ENCODE measurements at regions not wholly inside any gene's neighbourhood (a gene's known extent, or its start where the extent isn't known, plus 50 kb on each side); places are given as distances from the start of the nearest gene placed in this dataset.

DNA sequence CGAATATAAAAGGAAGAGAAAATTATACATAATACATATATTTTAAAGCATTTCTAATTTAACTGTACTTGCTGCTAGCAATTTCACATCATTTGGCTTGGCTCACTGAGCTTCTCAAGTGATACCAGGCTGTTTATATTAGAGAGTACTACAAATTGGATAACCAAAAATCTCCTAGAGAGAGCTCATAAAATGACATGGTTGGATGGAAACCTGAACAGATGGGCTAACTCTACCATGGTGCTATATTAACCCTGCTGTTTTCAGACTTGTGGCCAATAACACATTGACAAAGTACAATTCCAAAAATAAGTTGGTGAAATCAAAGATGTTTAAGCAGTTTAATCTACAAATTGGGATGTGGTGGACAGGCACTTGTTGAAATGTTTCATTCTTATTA, 364.4 kb upstream of the GCFC2 start:
- H3K36me3 ChIP-seq (ENCODE audit: control insufficient read depth, insufficient read depth, low read length): no peaks in the 10 kb centered on the region
- H3K4me3 ChIP-seq (ENCODE audit: low read depth, low read length): no peak overlapping the region
- H3K9ac ChIP-seq (ENCODE audit: low read depth, low read length): no peak overlapping the region

DNA sequence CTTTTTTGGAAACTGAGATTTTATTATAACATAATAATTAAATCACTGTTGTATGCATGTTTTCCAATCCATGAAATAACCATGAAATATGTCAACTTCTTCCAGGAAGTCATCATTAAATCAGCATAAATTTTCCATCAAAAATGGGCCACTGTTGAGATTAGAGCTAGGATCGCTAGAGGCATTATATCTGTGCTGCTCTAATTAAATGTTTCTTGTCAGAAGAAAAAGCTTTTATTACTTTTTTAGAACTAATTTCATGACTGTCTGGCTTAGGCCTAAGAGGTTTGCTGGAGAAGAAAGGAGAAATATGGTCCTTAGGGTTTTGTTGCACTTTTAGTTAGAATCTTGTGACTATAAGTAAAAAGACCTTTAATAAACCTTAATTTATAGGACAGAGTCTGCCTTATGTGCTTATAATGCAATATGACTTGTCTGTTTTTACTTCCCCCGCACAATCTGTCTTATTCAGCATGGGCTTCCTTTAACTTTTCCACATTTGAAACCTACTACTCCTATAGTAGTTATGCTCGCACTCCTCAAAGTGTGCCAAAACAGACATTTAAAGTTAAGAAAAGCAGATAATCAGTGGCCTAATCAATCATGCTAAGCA, 363.4 kb upstream of the GCFC2 start:
- Histone ChIP-seq H3K36me3 (ENCODE audit: control insufficient read depth, insufficient read depth, low read length) (no peaks in the 10 kb centered on the region), H3K4me1 (ENCODE audit: control insufficient read depth, insufficient read depth, low read length) (no peaks in the 10 kb centered on the region), H3K9me3 (ENCODE audit: control insufficient read depth, insufficient read depth, low read length) (no peaks in the 10 kb centered on the region), H3K4me3 (ENCODE audit: low read depth, low read length) (no peak overlapping the region), H3K27me3 (ENCODE audit: control insufficient read depth, insufficient read depth, low read length) (no peaks in the 10 kb centered on the region), H3K9ac (ENCODE audit: low read depth, low read length) (no peak overlapping the region)

More for the DNA sequence above, 364.4 kb upstream of the GCFC2 start:
- H3K27me3 ChIP-seq (ENCODE audit: control insufficient read depth, insufficient read depth, low read length): no peaks in the 10 kb centered on the region
- H3K9me3 ChIP-seq (ENCODE audit: control insufficient read depth, insufficient read depth, low read length): no peaks in the 10 kb centered on the region
- H3K4me1 ChIP-seq (ENCODE audit: control insufficient read depth, insufficient read depth, low read length): no peaks in the 10 kb centered on the region

DNA sequence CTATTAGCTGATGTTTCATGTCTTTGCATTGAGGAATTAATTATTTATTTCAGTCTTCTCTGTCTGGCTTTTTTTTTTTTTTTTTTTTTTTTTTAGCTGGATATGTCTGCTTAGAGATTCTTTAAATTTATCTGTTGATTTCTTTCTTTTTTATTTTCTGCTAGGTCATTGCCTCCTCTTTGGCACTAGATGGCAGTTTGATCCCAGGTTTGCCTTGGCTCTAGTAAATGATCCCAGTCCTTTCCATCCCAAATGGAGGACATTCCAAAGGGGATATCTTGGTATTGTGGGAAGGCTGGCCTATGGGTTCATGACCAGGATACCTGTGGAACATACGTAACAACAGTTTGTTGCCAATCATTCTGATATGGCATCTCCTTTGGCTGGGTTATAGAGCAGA, 339.5 kb upstream of the GCFC2 start:
- Histone ChIP-seq H3K27me3 (ENCODE audit: control insufficient read depth, insufficient read depth, low read length) (no peaks in the 10 kb centered on the region), H3K9ac (ENCODE audit: low read depth, low read length) (no peak overlapping the region), H3K4me1 (ENCODE audit: control insufficient read depth, insufficient read depth, low read length) (no peaks in the 10 kb centered on the region), H3K9me3 (ENCODE audit: control insufficient read depth, insufficient read depth, low read length) (peaks cover 5% of the 10 kb centered on the region), H3K36me3 (ENCODE audit: control insufficient read depth, insufficient read depth, low read length) (no peaks in the 10 kb centered on the region), H3K4me3 (ENCODE audit: low read depth, low read length) (no peak overlapping the region)

DNA sequence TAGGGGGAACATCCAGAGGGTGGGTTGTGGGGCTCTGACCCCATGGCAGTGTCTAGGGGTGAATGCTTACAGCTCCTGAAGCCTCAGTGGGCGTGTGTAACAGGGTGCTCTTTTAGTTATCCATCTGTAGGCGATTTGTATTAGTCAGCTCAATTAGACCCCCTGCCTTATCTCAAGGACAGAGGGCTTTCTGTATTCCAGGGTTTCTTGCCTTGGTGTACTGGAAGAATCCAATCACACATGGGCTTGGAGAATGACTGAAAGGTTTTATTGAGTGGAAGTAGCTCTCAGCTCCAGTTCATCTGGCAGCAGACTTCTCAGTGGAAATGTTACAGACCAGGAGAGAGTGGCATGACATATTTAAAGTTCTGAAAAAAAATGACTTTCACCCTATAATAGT, 334.0 kb upstream of the GCFC2 start:
- Histone ChIP-seq H3K4me3 (ENCODE audit: low read depth, low read length) (no peak overlapping the region), H3K9ac (ENCODE audit: low read depth, low read length) (no peak overlapping the region), H3K9me3 (ENCODE audit: control insufficient read depth, insufficient read depth, low read length) (peaks cover 5% of the 10 kb centered on the region), H3K27me3 (ENCODE audit: control insufficient read depth, insufficient read depth, low read length) (no peaks in the 10 kb centered on the region), H3K36me3 (ENCODE audit: control insufficient read depth, insufficient read depth, low read length) (no peaks in the 10 kb centered on the region), H3K4me1 (ENCODE audit: control insufficient read depth, insufficient read depth, low read length) (no peaks in the 10 kb centered on the region)

DNA sequence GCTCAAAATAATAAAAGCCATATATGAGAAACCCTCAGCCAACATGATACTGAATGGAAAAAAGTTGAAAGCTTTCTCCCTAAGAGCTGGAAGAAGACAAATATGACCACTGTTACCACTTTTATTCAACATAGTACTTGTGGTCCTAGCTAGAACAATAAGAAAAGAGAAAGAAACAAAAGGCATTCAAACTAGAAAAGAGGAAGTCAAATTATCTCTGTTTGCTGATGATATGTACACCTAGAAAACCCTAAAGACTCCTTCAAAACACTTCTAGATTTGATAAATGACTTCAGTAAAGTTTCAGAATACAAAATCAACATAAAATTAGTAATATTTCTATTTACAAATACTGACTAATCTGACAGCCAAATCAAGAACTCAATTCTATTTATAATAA, 328.8 kb upstream of the GCFC2 start:
- no peaks in the 10 kb centered on the region for H3K4me1 ChIP-seq (ENCODE audit: control insufficient read depth, insufficient read depth, low read length)
- H3K4me3 ChIP-seq (ENCODE audit: low read depth, low read length): no peak overlapping the region
- H3K27me3 ChIP-seq (ENCODE audit: control insufficient read depth, insufficient read depth, low read length): no peaks in the 10 kb centered on the region
- H3K9me3 ChIP-seq (ENCODE audit: control insufficient read depth, insufficient read depth, low read length): no peaks in the 10 kb centered on the region
- H3K36me3 ChIP-seq (ENCODE audit: control insufficient read depth, insufficient read depth, low read length): no peaks in the 10 kb centered on the region
- no peak overlapping the region for H3K9ac ChIP-seq (ENCODE audit: low read depth, low read length)

DNA sequence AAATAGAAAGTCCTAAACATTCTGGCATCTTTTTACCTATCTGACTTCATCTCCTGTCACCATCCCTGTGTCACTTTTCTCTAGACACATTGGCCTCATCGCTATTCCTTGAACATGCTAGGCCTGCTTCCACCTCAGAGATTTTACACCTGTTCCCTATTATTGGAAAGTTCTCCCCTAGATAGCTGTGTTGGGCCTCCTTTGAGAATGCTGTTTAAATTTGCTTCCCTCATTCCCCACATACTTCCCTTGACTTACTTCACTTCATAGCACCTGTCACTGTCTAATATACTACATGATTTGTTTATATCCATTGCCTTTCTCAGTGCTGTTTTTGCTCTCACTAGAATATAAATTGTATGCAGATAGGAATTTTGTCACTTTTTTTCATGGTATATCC, 317.0 kb upstream of the GCFC2 start:
- no peak overlapping the region for H3K4me3 ChIP-seq (ENCODE audit: low read depth, low read length)

DNA sequence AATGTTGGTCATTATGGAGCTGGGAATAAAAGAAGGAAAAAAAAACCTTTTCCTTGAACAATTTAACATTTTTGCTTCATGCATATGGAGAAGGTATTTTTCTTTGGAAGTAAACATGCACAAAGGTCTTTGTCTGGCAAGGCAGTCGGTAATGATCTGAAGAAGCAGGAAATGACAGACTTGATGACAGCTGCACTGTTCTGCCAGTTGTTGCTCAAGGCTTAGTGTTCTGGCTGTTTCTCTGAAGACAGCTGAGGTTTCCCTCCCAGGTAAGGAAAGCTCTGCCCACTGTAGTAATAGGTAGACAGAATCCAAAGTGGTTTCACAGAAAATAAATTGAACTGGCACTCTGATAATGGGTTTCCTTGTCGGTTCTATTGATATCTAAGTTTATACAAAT, 308.4 kb upstream of the GCFC2 start:
- Histone ChIP-seq H3K4me3 (ENCODE audit: low read depth, low read length) (no peak overlapping the region), H3K9me3 (ENCODE audit: control insufficient read depth, insufficient read depth, low read length) (no peaks in the 10 kb centered on the region), H3K27me3 (ENCODE audit: control insufficient read depth, insufficient read depth, low read length) (no peaks in the 10 kb centered on the region), H3K36me3 (ENCODE audit: control insufficient read depth, insufficient read depth, low read length) (no peaks in the 10 kb centered on the region), H3K9ac (ENCODE audit: low read depth, low read length) (no peak overlapping the region), H3K4me1 (ENCODE audit: control insufficient read depth, insufficient read depth, low read length) (no peaks in the 10 kb centered on the region)

More for the DNA sequence above, 317.0 kb upstream of the GCFC2 start:
- Histone ChIP-seq H3K9ac (ENCODE audit: low read depth, low read length) (no peak overlapping the region), H3K4me1 (ENCODE audit: control insufficient read depth, insufficient read depth, low read length) (no peaks in the 10 kb centered on the region), H3K27me3 (ENCODE audit: control insufficient read depth, insufficient read depth, low read length) (no peaks in the 10 kb centered on the region), H3K36me3 (ENCODE audit: control insufficient read depth, insufficient read depth, low read length) (no peaks in the 10 kb centered on the region), H3K9me3 (ENCODE audit: control insufficient read depth, insufficient read depth, low read length) (no peaks in the 10 kb centered on the region)

DNA sequence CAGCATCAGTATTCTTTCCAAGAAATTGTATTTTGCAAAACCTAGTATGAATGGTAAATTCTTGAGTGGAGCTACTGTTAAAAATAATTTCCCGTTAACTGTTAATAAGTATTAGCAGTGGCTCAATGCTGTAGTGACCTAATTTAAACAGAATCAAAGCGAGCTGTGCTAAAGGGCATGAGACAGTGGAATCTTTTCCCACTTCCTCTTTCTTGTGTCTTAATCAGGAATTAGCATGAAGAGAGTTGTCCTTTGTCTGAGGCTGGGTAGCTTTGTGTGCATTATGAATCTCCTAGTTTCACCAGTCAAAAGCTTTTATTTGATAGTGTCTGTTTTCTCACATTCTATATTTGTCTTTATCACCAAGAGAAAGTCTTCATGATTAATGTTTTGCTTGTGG, 298.8 kb upstream of the GCFC2 start:
- H3K36me3 ChIP-seq (ENCODE audit: control insufficient read depth, insufficient read depth, low read length): no peaks in the 10 kb centered on the region
- H3K4me1 ChIP-seq (ENCODE audit: control insufficient read depth, insufficient read depth, low read length): peaks cover 10% of the 10 kb centered on the region
- H3K9me3 ChIP-seq (ENCODE audit: control insufficient read depth, insufficient read depth, low read length): no peaks in the 10 kb centered on the region
- no peak overlapping the region for H3K4me3 ChIP-seq (ENCODE audit: low read depth, low read length)
- H3K27me3 ChIP-seq (ENCODE audit: control insufficient read depth, insufficient read depth, low read length): no peaks in the 10 kb centered on the region
- no peak overlapping the region for H3K9ac ChIP-seq (ENCODE audit: low read depth, low read length)

DNA sequence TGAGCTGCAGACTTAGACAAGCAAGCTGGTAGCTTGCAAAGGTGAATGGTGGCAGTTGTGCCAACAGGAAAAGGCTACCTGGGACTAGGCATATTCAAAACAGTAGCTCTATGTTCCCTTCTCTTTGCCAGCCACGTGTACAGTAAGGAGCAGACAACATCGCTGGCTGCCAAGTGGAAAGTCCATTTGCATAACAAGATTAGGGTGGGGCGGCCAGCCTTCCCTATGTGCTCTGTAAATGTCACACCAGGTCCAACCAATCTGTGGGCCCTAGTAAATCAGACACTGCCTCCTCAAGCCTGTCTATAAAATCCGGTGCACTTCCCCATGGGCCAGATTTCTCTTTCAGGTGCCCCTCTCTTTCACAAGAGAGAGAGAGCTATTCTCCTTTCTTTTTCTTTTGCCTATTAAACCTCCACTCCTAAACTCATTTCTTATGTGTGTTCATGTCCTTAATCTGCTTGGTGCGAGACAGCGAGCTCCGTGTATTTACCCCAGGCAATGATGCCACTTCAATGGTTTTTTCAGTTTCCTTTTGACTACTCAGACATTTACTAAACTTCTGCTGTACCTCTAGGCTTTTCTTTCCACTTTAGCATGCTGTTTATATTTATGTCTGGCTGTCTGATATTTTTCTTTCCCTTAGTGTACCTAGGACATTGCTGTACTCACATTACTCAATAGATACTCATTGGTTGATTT, 297.4 kb upstream of the GCFC2 start:
- no peaks in the 10 kb centered on the region for H3K9me3 ChIP-seq (ENCODE audit: control insufficient read depth, insufficient read depth, low read length)
- H3K4me1 ChIP-seq (ENCODE audit: control insufficient read depth, insufficient read depth, low read length): peaks cover 10% of the 10 kb centered on the region
- no peak overlapping the region for H3K9ac ChIP-seq (ENCODE audit: low read depth, low read length)
- no peaks in the 10 kb centered on the region for H3K36me3 ChIP-seq (ENCODE audit: control insufficient read depth, insufficient read depth, low read length)
- H3K4me3 ChIP-seq (ENCODE audit: low read depth, low read length): no peak overlapping the region
- H3K27me3 ChIP-seq (ENCODE audit: control insufficient read depth, insufficient read depth, low read length): no peaks in the 10 kb centered on the region

DNA sequence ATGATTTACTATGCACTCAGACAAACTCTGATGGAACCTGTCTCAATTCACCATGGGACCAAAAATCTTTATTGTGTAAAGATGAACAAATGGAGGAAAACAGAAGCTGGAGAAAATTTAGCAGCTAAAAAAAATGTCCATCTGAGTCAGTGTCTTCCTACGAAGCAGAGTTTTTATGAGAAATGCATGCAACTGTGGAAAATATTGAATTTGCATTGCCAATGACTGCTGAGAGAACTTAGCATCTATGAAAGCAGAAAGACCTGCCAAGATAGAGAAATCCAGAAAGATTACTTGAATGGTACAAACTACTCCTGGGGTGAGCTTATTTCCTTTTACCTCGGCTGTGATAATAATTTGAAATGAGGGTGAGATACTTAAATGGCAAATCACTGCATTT, 289.7 kb upstream of the GCFC2 start:
- Histone ChIP-seq H3K9ac (ENCODE audit: low read depth, low read length) (no peak overlapping the region), H3K36me3 (ENCODE audit: control insufficient read depth, insufficient read depth, low read length) (no peaks in the 10 kb centered on the region), H3K27me3 (ENCODE audit: control insufficient read depth, insufficient read depth, low read length) (no peaks in the 10 kb centered on the region), H3K4me3 (ENCODE audit: low read depth, low read length) (no peak overlapping the region), H3K9me3 (ENCODE audit: control insufficient read depth, insufficient read depth, low read length) (no peaks in the 10 kb centered on the region), H3K4me1 (ENCODE audit: control insufficient read depth, insufficient read depth, low read length) (no peaks in the 10 kb centered on the region)

DNA sequence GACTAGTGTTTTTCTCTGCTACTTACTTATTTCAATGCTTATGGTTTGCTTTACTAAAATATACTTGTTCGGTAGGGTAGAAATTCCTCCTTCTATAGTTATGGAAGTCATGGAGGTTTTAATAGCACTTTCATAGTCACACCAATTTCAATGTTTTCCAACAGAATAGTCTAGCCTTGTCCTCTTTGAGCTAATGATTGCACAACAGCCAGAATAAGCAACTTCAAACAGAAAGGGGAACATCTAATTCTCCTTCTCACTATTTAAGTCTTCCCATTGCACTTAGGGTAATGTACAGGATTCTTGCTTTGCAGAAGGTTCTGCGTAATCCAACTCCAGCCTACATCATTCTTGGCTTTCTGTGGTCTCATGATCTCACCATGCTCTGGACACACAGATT, 287.7 kb upstream of the GCFC2 start:
- Histone ChIP-seq H3K27me3 (ENCODE audit: control insufficient read depth, insufficient read depth, low read length) (no peaks in the 10 kb centered on the region), H3K9ac (ENCODE audit: low read depth, low read length) (no peak overlapping the region)

DNA sequence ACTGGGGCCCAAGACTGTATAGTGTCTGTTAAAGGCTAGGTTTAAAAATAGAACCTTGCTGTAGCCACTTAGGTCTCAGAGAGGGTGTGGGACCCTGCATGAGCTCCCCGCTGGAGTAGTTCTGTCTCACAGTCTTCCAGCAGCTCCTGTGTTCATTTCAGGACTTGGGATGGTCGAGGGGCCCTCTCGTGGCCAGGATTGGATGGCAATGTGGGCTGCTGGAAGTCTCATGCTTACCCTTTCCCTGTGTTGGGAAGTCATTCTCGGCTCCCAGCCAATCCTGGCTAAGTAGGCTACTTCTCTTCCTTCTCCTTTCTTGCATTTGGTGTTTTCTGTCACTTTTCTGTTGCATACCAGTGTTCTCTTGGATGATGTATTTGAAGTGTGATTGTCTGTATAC, 284.0 kb upstream of the GCFC2 start:
- no peaks in the 10 kb centered on the region for H3K36me3 ChIP-seq (ENCODE audit: control insufficient read depth, insufficient read depth, low read length)
- H3K9me3 ChIP-seq (ENCODE audit: control insufficient read depth, insufficient read depth, low read length): no peaks in the 10 kb centered on the region
- H3K4me1 ChIP-seq (ENCODE audit: control insufficient read depth, insufficient read depth, low read length): no peaks in the 10 kb centered on the region
- H3K9ac ChIP-seq (ENCODE audit: low read depth, low read length): no peak overlapping the region
- H3K4me3 ChIP-seq (ENCODE audit: low read depth, low read length): no peak overlapping the region
- no peaks in the 10 kb centered on the region for H3K27me3 ChIP-seq (ENCODE audit: control insufficient read depth, insufficient read depth, low read length)

More for the DNA sequence above, 287.7 kb upstream of the GCFC2 start:
- H3K9me3 ChIP-seq (ENCODE audit: control insufficient read depth, insufficient read depth, low read length): no peaks in the 10 kb centered on the region
- no peak overlapping the region for H3K4me3 ChIP-seq (ENCODE audit: low read depth, low read length)
- H3K36me3 ChIP-seq (ENCODE audit: control insufficient read depth, insufficient read depth, low read length): no peaks in the 10 kb centered on the region
- no peaks in the 10 kb centered on the region for H3K4me1 ChIP-seq (ENCODE audit: control insufficient read depth, insufficient read depth, low read length)

All from iPS-15b (cell line).